ENCODE measurements at regions not wholly inside any gene's neighbourhood (a gene's known extent, or its start where the extent isn't known, plus 50 kb on each side); places are given as distances from the start of the nearest gene placed in this dataset.

- TF ChIP-seq POLR2A (IDR thresholded peaks at IDR 0.05), result no peak
- no peak for TF ChIP-seq CTCF (IDR thresholded peaks at IDR 0.05)
- no peak for TF ChIP-seq POLR2AphosphoS5 (IDR thresholded peaks at IDR 0.05)
Measured at GRCh38 chr12:127642208-127642607, 624.8 kb upstream of the TMEM132C start.

Data from prostate gland (tissue), 2 donors.